ENCODE measurements at regions not wholly inside any gene's neighbourhood (a gene's known extent, or its start where the extent isn't known, plus 50 kb on each side); places are given as distances from the start of the nearest gene placed in this dataset.

DNA sequence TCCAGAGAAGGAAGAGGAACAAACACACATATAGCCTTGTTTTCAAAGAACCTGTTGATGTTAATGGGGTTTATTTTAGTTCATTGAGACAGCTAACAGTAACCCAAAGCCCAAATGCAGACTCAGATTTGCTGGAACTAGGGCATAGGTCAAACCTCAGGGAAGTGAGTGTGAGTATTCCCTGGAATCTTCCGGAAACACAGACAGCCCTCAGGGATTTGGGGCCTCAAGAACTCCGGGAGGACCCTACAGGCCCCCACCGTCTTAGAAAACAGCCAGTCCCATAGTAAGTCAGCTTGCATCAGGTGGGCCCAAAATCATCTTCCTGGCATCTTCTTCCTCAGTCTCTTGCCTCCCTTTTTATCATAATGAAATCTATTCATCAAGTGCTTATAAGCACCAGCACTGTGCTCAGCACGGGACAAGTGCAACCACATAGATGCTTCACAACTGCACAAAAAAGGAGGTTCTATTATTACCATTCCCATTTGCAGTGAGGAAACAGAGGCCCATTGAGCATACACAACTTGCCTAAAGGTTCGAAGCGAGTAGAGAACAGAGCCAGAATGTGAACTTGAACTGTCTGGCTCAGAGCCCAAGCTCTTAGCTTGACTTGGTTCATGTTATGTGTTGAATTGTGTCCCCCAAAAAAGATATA, 50.2 kb upstream of the BCL11A start:
- TF ChIP-seq, protein P1, sequence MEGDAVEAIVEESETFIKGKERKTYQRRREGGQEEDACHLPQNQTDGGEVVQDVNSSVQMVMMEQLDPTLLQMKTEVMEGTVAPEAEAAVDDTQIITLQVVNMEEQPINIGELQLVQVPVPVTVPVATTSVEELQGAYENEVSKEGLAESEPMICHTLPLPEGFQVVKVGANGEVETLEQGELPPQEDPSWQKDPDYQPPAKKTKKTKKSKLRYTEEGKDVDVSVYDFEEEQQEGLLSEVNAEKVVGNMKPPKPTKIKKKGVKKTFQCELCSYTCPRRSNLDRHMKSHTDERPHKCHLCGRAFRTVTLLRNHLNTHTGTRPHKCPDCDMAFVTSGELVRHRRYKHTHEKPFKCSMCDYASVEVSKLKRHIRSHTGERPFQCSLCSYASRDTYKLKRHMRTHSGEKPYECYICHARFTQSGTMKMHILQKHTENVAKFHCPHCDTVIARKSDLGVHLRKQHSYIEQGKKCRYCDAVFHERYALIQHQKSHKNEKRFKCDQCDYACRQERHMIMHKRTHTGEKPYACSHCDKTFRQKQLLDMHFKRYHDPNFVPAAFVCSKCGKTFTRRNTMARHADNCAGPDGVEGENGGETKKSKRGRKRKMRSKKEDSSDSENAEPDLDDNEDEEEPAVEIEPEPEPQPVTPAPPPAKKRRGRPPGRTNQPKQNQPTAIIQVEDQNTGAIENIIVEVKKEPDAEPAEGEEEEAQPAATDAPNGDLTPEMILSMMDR (IDR thresholded peaks at IDR 0.05): no peak
- H3K4me3 ChIP-seq: no peak overlapping the region
- H3K27me3 ChIP-seq: no peaks in the 10 kb centered on the region
- H3K9ac ChIP-seq (ENCODE audit: low read depth in 2 of 2, low read length in 2 of 2): no peak overlapping the region
- no peaks in the 10 kb centered on the region for H3K4me1 ChIP-seq
- intact Hi-C loops (cut with DNase I): no loop called here
- no peaks in the 10 kb centered on the region for H3K36me3 ChIP-seq
- no peak overlapping the region for H3K27ac ChIP-seq
- DNase-seq: no peak
- H3K9me3 ChIP-seq: no peaks in the 10 kb centered on the region

DNA sequence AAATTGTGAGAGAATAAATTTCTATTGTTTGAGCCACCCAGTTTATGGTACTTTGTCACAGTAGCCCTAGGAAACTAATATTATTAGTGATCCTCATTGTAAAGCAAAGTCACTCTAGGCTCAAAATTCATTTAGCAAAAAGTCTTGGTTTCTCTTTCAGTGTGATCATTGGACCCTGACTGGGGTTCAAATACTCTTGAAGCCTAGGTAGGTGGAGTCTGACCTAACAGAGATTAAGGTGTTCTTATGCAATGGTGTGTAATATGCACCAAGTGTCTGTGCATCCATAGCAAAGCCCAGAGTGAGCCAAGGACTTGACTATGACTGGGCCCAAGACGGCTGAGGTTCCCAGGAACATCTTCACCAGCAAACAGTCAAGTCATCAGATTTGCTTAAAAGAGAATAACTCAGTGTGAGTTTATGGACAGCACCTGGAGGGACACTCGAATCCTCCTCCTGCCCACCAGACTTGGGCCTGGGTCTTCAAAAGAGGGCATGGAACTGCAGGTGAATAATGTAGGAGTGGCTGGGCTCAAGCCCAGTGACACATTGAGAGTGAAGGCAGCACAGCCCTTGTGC, 51.1 kb upstream of the BCL11A start:
- H3K27ac ChIP-seq: no peak overlapping the region
- no peak for DNase-seq
- no peak overlapping the region for H3K9ac ChIP-seq (ENCODE audit: low read depth in 2 of 2, low read length in 2 of 2)
- TF ChIP-seq, protein P1 (IDR thresholded peaks at IDR 0.05): no peak
- H3K4me1 ChIP-seq: no peaks in the 10 kb centered on the region
- no peak overlapping the region for H3K4me3 ChIP-seq
- intact Hi-C loops (cut with DNase I): no loop called here
- no peaks in the 10 kb centered on the region for H3K9me3 ChIP-seq
- H3K36me3 ChIP-seq: no peaks in the 10 kb centered on the region
- no peaks in the 10 kb centered on the region for H3K27me3 ChIP-seq

DNA sequence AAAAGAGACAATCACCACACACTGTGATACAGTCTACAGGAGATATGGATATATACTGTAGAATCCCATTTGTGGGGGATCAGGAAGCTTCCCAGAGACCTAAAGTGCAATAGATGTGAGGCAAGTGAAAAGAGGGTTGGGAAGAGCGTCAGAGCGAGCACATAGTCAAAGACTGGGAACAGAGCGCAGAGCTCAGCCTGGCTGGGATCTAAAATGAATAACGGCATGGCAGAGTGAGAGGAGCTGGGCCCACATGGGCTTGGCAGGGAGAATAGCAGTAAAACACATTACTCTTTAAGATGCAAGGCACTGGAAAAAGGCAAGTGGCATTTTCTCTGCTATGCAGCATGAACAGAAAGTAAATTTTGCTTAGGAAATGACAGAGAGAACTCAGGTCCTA, 52.4 kb upstream of the BCL11A start:
- intact Hi-C loops (cut with DNase I): no loop called here
- Histone ChIP-seq H3K4me1 (no peaks in the 10 kb centered on the region), H3K9ac (ENCODE audit: low read depth in 2 of 2, low read length in 2 of 2) (no peak overlapping the region), H3K4me3 (no peak overlapping the region), H3K36me3 (no peaks in the 10 kb centered on the region), H3K27me3 (no peaks in the 10 kb centered on the region), H3K9me3 (no peaks in the 10 kb centered on the region), H3K27ac (no peak overlapping the region)
- TF ChIP-seq, protein P1 (IDR thresholded peaks at IDR 0.05): no peak
- no peak for DNase-seq

DNA sequence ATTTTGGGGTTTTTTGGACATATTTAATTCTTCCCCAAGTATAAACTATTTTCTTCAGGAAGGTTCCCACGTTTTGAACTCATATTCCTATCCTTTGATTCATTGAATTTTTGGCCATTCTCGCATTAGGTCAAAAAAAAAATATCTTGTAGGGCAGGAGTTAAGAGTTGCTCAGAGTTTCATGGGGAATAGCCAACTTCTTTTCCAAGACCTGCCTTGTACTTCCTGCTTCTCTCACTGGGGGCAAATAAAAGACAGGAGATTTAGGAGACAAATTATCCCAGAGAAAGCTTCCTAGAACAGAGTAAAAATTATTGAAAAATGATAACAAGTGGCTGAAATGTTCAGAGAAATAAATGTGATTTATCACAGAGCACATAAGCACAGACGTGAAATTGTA, 55.2 kb upstream of the BCL11A start:
- no peaks in the 10 kb centered on the region for H3K4me1 ChIP-seq
- H3K9ac ChIP-seq (ENCODE audit: low read depth in 2 of 2, low read length in 2 of 2): no peak overlapping the region
- H3K27ac ChIP-seq: no peak overlapping the region
- H3K9me3 ChIP-seq: no peaks in the 10 kb centered on the region
- intact Hi-C loops (cut with DNase I): no loop called here
- no peaks in the 10 kb centered on the region for H3K36me3 ChIP-seq
- no peaks in the 10 kb centered on the region for H3K27me3 ChIP-seq
- no peak for DNase-seq
- H3K4me3 ChIP-seq: no peak overlapping the region
- TF ChIP-seq, protein P1 (IDR thresholded peaks at IDR 0.05): no peak

DNA sequence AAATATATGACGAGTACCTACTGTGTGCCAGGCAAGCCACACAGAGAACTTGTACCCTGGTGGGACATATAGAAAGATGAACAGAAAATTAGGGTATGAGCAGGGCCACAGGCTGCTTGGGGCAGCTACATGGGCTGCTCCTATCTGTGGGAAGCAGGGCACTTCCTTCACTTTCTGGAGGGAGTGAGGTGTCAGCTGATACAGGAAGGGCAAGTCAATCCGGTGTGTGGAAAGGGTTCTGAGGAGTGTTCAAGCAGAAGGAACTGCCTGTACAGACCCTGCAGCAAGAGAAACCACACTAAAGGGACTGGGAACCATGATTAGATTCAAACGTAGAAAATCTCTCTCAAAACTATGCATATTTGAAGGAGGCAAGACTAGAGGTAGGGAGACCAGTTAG, 58.6 kb upstream of the BCL11A start:
- Histone ChIP-seq H3K4me1 (no peaks in the 10 kb centered on the region), H3K27me3 (no peaks in the 10 kb centered on the region), H3K9me3 (no peaks in the 10 kb centered on the region), H3K27ac (no peak overlapping the region), H3K4me3 (no peak overlapping the region), H3K36me3 (no peaks in the 10 kb centered on the region), H3K9ac (ENCODE audit: low read depth in 2 of 2, low read length in 2 of 2) (no peak overlapping the region)
- DNase-seq: no peak
- TF ChIP-seq, protein P1 (IDR thresholded peaks at IDR 0.05): no peak
- intact Hi-C loops (cut with DNase I): no loop called here

All from colonic mucosa (tissue), 4 donors.